Breast epithelium (tissue), 3 donors: ENCODE measurements at regions not wholly inside any gene's neighbourhood (a gene's known extent, or its start where the extent isn't known, plus 50 kb on each side); places are given as distances from the start of the nearest gene placed in this dataset.

Experiments used
- POLR2A ChIP-seq: fragments of 450-650 bp; IDR thresholded peaks from one replicate; pipeline ENCODE4 v1.6.1; 2016; ENCODE audit warnings: antibody characterized with exemption, mild to moderate bottlenecking, moderate library complexity
- POLR2AphosphoS5 ChIP-seq, 3 donors: sonication (generic); formaldehyde crosslinking; IDR thresholded peaks; one replicate each; pipeline ENCODE4 v1.6.1; 2017; ENCODE audit warnings: antibody characterized with exemption in 3 of 3

- TF ChIP-seq POLR2AphosphoS5 (IDR thresholded peaks at IDR 0.05): no peak
- TF ChIP-seq POLR2A: no peak
Measured at GRCh38 chr1:194252199-194252598, 1065.8 kb upstream of the B3GALT2 start.
